Activated CD4-positive, alpha-beta T cell treated with anti-CD3 and anti-CD28 coated beads for 24 hours (primary cell): ENCODE measurements at regions not wholly inside any gene's neighbourhood (a gene's known extent, or its start where the extent isn't known, plus 50 kb on each side); places are given as distances from the start of the nearest gene placed in this dataset.
"Not testable (repeated sequence)": the region's sequence is repeated elsewhere in the genome, so short reads cannot be mapped to it uniquely, and the experiment has no call there.

Source experiments
- DNase-seq, 2 donors: peaks; one replicate each; pipeline ENCODE4 v3.0.0-alpha.2; 2020; ENCODE audit warnings: low read depth in 2 of 2

DNA sequence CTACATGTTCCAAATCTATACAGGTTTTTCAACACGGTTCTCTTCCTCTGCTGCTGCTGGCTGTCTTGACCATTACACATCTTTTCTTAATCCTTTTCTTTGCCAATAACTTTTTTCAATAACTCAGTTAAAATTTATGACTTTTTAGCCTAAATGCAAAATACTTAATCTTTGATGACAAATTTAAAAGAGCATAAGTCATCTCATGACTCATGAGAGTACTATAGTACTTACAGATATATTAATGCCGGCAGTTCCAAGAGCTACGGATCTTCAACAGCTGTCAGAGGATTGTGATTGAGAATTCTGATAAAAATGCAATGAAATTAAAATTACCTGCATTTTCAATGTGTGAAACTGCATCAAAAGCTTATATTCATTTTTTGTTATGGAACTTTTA, 105.5 kb downstream of the KPNA2 start:
- no peak for DNase-seq

GRCh38 chr17:68142595-68142994, 105.2 kb upstream of the AMZ2 start:
- no peak for DNase-seq

DNA sequence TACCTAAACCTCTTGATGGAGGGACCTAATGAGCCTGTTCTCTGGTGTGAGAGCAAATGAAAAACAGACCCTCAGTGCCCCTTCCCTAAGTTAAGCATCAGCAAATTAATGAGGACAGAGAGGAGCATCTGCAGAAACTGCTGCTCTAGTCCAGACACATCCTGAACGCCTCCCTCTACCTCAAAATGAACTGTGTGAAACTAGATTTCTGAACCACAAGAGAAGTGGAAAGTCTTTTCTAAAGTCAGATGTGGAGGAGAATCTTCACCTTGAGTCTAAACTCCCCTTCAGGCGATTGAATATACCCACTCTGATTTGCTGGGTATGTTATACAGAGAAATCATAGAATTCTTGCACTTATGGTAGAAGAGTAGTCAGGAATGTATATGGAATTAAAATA, 104.4 kb upstream of the AMZ2 start:
- DNase-seq = no peak

DNA sequence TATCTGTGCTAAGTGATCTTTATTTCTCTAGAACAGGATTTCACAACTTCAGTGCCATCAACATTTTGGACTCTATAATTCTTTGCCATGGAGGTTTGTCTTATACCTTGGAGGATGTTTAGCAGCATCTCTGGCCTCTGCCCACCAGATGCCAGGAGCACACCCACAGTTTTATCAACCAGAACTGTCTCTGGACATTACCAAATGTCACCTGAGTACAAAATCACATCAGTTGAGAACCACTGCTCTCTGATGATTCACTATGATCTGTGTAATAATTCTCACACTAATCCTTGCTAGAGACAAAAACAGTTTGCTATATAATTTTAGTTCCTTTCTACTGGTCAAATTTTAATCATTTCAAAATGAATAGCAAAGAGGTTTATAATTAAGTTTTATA, 102.8 kb upstream of the AMZ2 start:
- no peak for DNase-seq

DNA sequence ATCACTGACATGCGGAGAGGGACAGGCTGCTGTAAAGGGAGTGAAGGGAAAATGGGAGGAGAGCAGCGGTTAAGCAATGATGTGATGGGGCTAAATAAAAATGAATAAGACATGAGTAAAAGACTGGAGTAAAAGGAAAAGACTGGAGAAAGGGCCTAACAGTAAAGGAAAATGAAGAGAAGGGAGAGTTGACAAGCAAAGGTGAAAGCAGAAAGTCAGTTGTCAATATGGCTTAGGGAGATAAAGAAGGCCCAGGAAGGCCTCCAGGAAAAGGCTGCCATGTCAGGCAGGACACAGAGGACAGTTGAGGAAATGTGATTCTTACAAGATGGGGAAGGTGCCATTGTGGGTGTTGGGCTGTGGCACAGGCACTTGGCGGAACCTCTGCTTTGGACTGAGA, 98.9 kb upstream of the AMZ2 start:
- DNase-seq = no peak

GRCh38 chr17:68152161-68152571, 95.7 kb upstream of the AMZ2 start:
- DNase-seq = no peak

GRCh38 chr17:68155692-68156091, 92.2 kb upstream of the AMZ2 start:
- DNase-seq = no peak

GRCh38 chr17:68161644-68162428, 86.0 kb upstream of the AMZ2 start:
- no peak for DNase-seq

DNA sequence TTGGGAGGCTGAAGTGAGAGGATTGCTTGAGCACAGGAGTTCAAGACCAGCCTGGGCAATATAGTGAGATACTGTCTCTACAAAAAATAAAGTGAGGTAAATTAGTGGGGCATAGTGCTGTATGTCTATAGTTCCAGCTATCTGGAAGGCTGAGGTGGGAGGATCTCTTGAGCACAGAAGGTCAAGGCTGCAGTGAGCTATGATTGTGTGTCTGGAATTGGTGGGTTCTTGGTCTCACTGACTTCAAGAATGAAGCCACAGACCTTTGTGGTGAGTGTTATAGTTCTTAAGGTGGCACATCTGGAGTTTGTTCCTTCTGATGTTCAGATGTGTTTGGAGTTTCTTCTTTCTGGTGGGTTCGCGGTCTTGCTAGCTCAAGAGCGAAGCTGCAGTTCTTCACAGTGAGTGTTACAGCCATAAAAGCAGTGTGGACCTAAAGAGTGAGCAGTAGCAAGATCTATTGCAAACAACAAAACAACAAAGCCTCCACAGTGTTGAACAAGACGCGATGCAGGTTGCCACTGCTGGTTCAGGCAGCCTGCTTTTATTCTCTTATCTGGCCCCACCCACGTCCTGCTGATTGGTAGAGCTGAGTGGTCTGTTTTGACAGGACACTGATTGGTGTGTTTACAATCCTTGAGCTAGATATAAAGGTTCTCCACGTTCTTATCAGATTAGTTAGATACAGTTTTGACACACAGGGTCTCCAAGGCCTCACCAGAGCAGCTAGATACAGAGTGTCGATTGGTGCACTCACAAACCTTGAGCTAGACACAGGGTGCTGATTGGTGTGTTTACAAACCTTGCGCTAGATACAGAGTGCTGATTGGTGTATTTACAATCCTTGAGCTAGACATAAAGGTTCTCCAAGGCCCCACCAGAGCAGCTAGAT, 79.3 kb upstream of the AMZ2 start:
- DNase-seq = not testable (repeated sequence)

DNA sequence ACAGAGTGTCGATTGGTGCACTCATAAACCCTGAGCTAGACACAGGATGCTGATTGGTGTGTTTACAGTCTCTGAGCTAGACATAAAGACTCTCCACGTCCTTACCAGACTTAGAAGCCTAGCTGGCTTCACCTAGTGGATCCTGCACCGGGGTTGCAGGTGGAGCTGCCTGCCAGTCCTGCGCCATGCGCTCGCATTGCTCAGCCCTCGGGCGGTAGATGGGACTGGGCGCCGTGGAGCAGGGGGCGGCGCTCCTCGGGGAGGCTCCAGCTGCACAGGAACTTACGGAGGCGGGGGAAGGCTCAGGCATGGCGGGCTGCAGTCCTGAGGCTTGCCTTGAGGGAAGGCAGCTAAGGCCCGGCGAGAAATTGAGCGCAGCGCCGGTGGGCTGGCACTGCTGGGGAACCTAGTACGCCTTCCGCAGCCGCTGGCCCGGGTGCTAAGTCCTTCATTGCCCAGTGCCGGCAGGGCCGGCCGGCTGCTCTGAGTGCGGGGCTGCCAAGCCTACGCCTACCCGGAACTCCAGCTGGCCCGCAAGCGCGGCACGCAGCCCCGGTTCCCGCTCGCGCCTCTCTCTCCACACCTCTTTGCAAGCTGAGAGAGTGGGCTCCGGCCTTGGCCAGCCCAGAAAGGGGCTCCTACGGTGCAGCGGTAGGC, 78.5 kb upstream of the AMZ2 start:
- not testable (repeated sequence) for DNase-seq

- no peak for DNase-seq
Measured at GRCh38 chr17:68169840-68170239, 78.0 kb upstream of the AMZ2 start.

GRCh38 chr17:68170246-68170645, 77.6 kb upstream of the AMZ2 start:
- no peak for DNase-seq

GRCh38 chr17:68172461-68172954, 75.3 kb upstream of the AMZ2 start:
- peak; percentile 56 to 57 for DNase-seq

- no peak for DNase-seq
Measured at GRCh38 chr17:68175416-68175815, 72.4 kb upstream of the AMZ2 start.

GRCh38 chr17:68175905-68176304, 71.9 kb upstream of the AMZ2 start:
- DNase-seq = no peak

- DNase-seq = no peak
Measured at GRCh38 chr17:68176718-68177117, 71.1 kb upstream of the AMZ2 start.

DNA sequence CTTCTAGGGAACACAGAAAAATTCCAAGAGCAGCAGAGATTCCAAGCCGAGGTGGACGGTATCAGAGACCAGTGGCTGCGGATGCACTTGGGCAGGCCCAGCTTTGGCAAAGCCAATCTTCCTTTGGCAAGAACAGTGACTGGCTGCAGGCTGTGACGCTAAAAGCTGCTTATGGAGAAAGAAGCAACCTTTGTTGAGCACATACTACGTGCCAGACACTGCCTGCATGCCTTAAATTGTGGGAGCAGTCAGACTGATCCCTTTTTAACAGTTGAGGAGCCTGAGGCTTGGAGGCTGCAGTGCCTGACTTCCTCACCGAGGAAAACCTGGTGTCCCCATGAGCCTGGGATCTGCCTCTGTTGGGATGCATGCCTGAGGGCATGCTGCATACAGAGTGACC, 69.0 kb upstream of the AMZ2 start:
- DNase-seq = no peak

DNA sequence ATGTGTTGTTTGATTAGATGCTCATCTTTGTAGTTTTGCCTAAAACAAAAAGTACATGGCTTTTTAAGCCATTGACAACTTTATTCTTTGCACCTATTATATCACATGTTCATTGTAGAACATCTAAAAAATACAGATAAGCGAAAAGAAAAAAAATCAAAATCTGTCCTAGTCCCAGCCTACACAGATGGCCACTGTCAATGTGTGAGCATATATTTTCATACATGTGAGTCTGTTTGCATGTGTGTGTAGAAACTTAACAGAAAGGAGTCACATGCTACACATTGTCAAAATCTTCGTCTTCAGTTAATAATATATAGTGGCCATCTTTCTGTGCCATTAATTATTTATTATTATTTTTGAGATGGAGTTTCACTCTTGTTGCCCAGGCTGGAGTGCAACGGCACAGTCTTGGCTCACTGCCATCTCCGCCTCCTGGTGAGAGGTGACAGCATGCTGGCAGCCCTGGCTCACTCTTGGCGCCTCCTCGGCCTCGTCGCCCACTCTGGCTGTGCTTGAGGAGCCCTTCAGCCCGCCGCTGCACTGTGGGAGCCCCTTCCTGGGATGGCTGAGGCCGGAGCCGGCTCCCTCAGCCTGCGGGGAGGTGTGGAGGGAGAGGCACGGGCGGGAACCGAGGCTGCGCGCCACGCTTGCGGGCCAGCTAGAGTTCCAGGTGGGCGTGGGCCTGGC, 68.5 kb upstream of the AMZ2 start:
- no peak for DNase-seq

DNA sequence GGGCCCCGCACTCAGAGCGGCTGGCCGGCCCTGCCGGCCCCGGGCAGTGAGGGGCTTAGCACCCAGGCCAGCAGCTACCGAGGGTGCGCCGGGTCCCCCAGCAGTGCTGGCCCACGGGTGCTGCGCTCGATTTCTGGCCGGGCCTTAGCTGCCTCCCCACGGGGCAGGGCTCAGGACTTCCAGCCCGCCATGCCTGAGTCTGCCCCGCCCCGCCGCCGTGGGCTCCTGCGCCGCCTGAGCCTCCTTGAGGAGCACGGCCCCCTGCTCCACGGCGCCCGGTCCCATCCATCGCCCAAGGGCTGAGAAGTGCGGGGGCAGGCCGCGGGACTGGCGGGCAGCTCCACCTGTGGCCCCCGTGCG, 67.9 kb upstream of the AMZ2 start:
- no peak for DNase-seq

DNA sequence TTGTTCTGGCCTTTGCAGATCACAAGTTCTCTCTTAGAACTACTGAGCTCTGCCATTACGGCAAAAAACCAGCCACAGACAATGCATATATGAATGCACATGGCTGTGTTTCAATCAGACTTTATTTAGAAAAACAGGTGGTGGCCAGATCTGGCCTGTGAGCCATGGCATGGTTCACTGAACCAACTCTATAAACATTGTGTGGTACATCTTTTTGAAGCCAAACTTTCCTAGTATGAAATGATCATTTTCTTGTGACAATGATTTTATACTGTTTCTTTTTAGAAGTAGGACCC, 65.9 kb upstream of the AMZ2 start:
- DNase-seq = no peak

- no peak for DNase-seq
Measured at GRCh38 chr17:68182940-68183551, 64.8 kb upstream of the AMZ2 start.

DNA sequence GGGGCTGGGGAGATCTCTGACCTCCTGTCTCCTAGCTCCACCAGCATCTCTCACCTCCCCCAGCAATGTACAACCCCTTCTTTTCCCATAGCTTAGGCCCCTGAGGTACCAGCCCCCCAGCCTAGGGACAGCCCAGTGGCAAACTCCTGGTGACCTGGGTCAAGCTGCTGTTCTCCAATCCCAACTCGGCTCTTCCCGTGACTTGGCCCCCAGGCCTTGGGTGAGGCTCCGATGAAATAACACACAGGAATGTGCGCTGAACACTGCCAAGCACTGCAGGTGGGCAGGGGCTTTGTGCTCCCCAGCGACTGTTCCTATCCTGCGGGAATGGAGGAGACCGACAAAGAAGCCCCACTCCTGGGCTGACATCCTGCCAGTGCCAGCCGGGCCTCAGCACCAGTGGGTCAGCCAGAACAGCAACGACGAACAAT, 63.7 kb upstream of the AMZ2 start:
- DNase-seq = no peak
